ENCODE measurements at regions not wholly inside any gene's neighbourhood (a gene's known extent, or its start where the extent isn't known, plus 50 kb on each side); places are given as distances from the start of the nearest gene placed in this dataset.

GRCh38 chr20:48049641-48050040, 264.4 kb upstream of the SULF2 start:
- no peak for DNase-seq (ENCODE audit: extremely low spot score)
- Histone ChIP-seq H3K4me3 (no peak overlapping the region), H3K27ac (replicated peaks in 1 of 4) (no peak overlapping the region), H3K9me3 (no peaks in the 10 kb centered on the region), H3K27me3 (no peaks in the 10 kb centered on the region), H3K4me1 (peaks cover 3 to 10% (median 6%) of the 10 kb centered on the region in 4 donors), H3K36me3 (no peaks in the 10 kb centered on the region)
- TF ChIP-seq CTCF (IDR thresholded peaks at IDR 0.05) (no peak), POLR2AphosphoS5 (IDR thresholded peaks at IDR 0.05) (no peak), EP300 (IDR thresholded peaks at IDR 0.05) (no peak), POLR2A (IDR thresholded peaks at IDR 0.05; ENCODE audit: low read depth) (no peak)
- 73% methylated on average over 1 of the region's 1 CpG for WGBS
- intact Hi-C loops (cut with DNase I) = no loop called here

GRCh38 chr20:48049171-48049570, 263.9 kb upstream of the SULF2 start:
- no peaks in the 10 kb centered on the region for H3K27me3 ChIP-seq
- DNase-seq (ENCODE audit: extremely low spot score) = no peak
- H3K4me1 ChIP-seq = peaks cover 3 to 10% (median 6%) of the 10 kb centered on the region in 4 donors
- H3K27ac ChIP-seq (replicated peaks in 1 of 4) = no peak overlapping the region
- no peaks in the 10 kb centered on the region for H3K9me3 ChIP-seq
- WGBS = 86% methylated on average over 3 of the region's 3 CpGs
- H3K4me3 ChIP-seq = no peak overlapping the region
- intact Hi-C loops (cut with DNase I) = no loop called here
- TF ChIP-seq EP300 (IDR thresholded peaks at IDR 0.05) (no peak), POLR2AphosphoS5 (IDR thresholded peaks at IDR 0.05) (no peak), CTCF (IDR thresholded peaks at IDR 0.05) (no peak), POLR2A (IDR thresholded peaks at IDR 0.05; ENCODE audit: low read depth) (no peak)
- no peaks in the 10 kb centered on the region for H3K36me3 ChIP-seq

DNA sequence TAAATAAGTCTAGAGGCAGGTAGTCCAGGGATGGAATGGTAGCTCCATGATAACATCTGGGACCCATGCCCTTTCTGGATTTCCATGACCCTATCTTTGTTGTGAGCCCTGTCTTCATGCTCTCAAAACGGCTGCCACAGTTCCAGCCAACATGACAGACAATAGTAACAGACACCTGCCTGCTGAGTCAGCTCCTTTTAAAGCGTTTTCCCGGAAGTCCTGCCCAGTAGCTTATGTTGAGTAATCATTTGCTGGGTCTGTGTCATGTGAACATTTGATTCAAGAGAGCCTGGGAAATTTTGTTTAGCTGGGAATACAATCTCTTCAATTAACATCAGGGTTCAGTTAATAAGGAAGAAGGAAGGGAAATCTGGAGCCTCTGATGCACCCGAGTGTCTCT, 262.2 kb upstream of the SULF2 start:
- Histone ChIP-seq H3K4me3 (no peak overlapping the region), H3K4me1 (peaks cover 1 to 7% (median 4%) of the 10 kb centered on the region in 4 donors), H3K36me3 (no peaks in the 10 kb centered on the region), H3K27me3 (no peaks in the 10 kb centered on the region), H3K27ac (replicated peaks in 1 of 4) (no peak overlapping the region), H3K9me3 (no peaks in the 10 kb centered on the region)
- no peak for TF ChIP-seq POLR2A (IDR thresholded peaks at IDR 0.05; ENCODE audit: low read depth)
- TF ChIP-seq CTCF (IDR thresholded peaks at IDR 0.05) = no peak
- no peak for TF ChIP-seq EP300 (IDR thresholded peaks at IDR 0.05)
- intact Hi-C loops (cut with DNase I) = no loop called here
- 91% methylated on average over 4 of the region's 4 CpGs for WGBS
- no peak for DNase-seq (ENCODE audit: extremely low spot score)

GRCh38 chr20:48042628-48043027, 257.3 kb upstream of the SULF2 start:
- Histone ChIP-seq H3K9me3 (no peaks in the 10 kb centered on the region), H3K36me3 (no peaks in the 10 kb centered on the region), H3K27me3 (no peaks in the 10 kb centered on the region), H3K4me1 (peaks cover 0 to 2% (median 0%) of the 10 kb centered on the region in 4 donors), H3K4me3 (no peak overlapping the region), H3K27ac (replicated peaks in 1 of 4) (no peak overlapping the region)
- no peak for DNase-seq (ENCODE audit: extremely low spot score)
- WGBS = 78% methylated on average over 7 of the region's 7 CpGs
- TF ChIP-seq EP300 (IDR thresholded peaks at IDR 0.05) (no peak), POLR2AphosphoS5 (IDR thresholded peaks at IDR 0.05) (no peak), POLR2A (IDR thresholded peaks at IDR 0.05; ENCODE audit: low read depth) (no peak)
- intact Hi-C loops (cut with DNase I) = no loop called here

DNA sequence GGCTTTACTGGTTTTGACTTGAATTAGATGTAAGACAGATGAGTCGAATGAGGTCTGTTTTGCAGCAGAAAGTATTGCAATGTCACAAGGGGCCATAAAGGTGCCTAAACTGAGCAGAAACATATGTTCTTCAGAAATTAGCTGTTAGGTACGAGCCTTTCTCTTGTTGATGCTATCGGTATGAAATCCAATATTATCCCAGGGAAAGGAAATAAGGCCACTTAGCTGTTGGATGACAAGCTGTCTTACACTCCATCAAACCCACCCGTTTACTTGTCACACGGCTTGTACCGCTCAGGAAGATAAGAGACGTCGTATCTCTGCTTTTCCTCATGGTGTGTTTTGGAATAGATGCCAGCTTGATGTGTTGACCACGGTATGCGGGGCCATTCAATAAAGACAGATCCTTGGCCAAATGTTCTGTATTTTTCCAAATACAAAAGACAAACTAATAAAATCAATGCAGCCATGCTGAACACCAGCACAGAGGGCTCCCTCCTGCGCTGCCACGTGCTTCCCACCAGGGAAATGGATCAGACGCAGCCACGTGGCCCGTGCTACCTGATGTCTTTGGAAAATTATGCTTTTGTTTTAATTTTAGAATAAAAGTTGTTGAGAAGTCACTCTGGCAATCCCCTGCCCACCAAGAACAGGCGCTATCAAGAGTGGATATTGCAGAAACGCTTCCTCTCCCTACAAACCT, 255.9 kb upstream of the SULF2 start:
- Histone ChIP-seq H3K27me3 (no peaks in the 10 kb centered on the region), H3K9me3 (no peaks in the 10 kb centered on the region), H3K27ac (replicated peaks in 1 of 4) (no peak overlapping the region), H3K36me3 (no peaks in the 10 kb centered on the region), H3K4me3 (no peak overlapping the region), H3K4me1 (peaks cover 0 to 2% (median 0%) of the 10 kb centered on the region in 4 donors)
- intact Hi-C loops (cut with DNase I) = no loop called here
- no peak for DNase-seq (ENCODE audit: extremely low spot score)
- TF ChIP-seq POLR2AphosphoS5 (IDR thresholded peaks at IDR 0.05) = no peak
- no peak for TF ChIP-seq POLR2A (IDR thresholded peaks at IDR 0.05; ENCODE audit: low read depth)
- TF ChIP-seq CTCF (IDR thresholded peaks at IDR 0.05) = no peak
- TF ChIP-seq EP300 (IDR thresholded peaks at IDR 0.05) = no peak
- 70% methylated on average over 17 of the region's 17 CpGs for WGBS
